DOHH2 (cell line): ENCODE measurements at regions not wholly inside any gene's neighbourhood (a gene's known extent, or its start where the extent isn't known, plus 50 kb on each side); places are given as distances from the start of the nearest gene placed in this dataset.

Experiments
- H3F3A ChIP-seq: fragments of 200-600 bp; sonication (generic), shearing (Covaris generic); 2 replicates; pipeline ENCODE4 v1.6.0; 2016; ENCODE audit warnings: antibody characterized with exemption, mild to moderate bottlenecking; ENCODE audit not compliant: control insufficient read depth, insufficient read depth
- H3K27ac ChIP-seq: fragments of 200-600 bp; sonication (generic); 2 replicates; pipeline ENCODE4 v1.5.1; 2014; ENCODE audit warnings: low read depth, mild to moderate bottlenecking, low read length, moderate library complexity
- H3K27me3 ChIP-seq: fragments of 200-600 bp; sonication (generic); 2 replicates; pipeline ENCODE4 v1.6.1; 2014; ENCODE audit warnings: mild to moderate bottlenecking, low read length, mixed read lengths; ENCODE audit not compliant: control insufficient read depth
- H3K36me3 ChIP-seq: fragments of 200-600 bp; sonication (generic); 2 replicates; pipeline ENCODE4 v1.6.1; 2014; ENCODE audit warnings: mild to moderate bottlenecking, low read length, moderate library complexity, mixed read lengths; ENCODE audit not compliant: control insufficient read depth
- H3K4me1 ChIP-seq: fragments of 200-600 bp; sonication (generic); 2 replicates; pipeline ENCODE4 v1.6.1; 2014; ENCODE audit warnings: mild to moderate bottlenecking, low read length, mixed read lengths; ENCODE audit not compliant: control insufficient read depth
- H3K4me2 ChIP-seq: fragments of 200-600 bp; sonication (generic); 2 replicates; pipeline ENCODE4 v1.6.0; 2014; ENCODE audit warnings: mild to moderate bottlenecking, low read length, moderate library complexity
- H3K4me3 ChIP-seq: fragments of 200-600 bp; sonication (generic); 2 replicates; pipeline ENCODE4 v1.5.1; 2014; ENCODE audit warnings: mild to moderate bottlenecking, low read length, mixed read lengths
- H3K79me2 ChIP-seq: fragments of 200-600 bp; sonication (generic); 2 replicates; pipeline ENCODE4 v1.6.1; 2014; ENCODE audit warnings: mild to moderate bottlenecking, low read length, mixed read lengths; ENCODE audit not compliant: control insufficient read depth
- H3K9me2 ChIP-seq: fragments of 200-600 bp; sonication (generic); replicated peaks from 2 replicates; pipeline ENCODE4 v1.6.1; 2014; ENCODE audit warnings: mild to moderate bottlenecking, low read length, mixed read lengths; ENCODE audit not compliant: control insufficient read depth
- H3K9me3 ChIP-seq: fragments of 200-600 bp; sonication (generic); 2 replicates; pipeline ENCODE4 v1.6.1; 2014; ENCODE audit warnings: antibody characterized with exemption, low read length, mixed read lengths; ENCODE audit not compliant: control insufficient read depth, insufficient read depth
- H4K20me1 ChIP-seq: fragments of 200-600 bp; sonication (generic); 2 replicates; pipeline ENCODE4 v1.6.0; 2014; ENCODE audit warnings: low read depth, mild to moderate bottlenecking, antibody characterized with exemption, low read length, moderate library complexity; ENCODE audit not compliant: control insufficient read depth, insufficient read depth
- CTCF ChIP-seq: fragments of 200-600 bp; sonication (generic); IDR thresholded peaks from one replicate; pipeline ENCODE4 v1.5.1; 2014; ENCODE audit warnings: antibody characterized with exemption, mild to moderate bottlenecking, low read depth, low read length; ENCODE audit not compliant: poor library complexity, severe bottlenecking
- EZH2phosphoT487 ChIP-seq: fragments of 200-600 bp; sonication (generic); IDR thresholded peaks from 2 replicates; pipeline ENCODE4 v1.6.1; 2017; ENCODE audit warnings: borderline replicate concordance, mild to moderate bottlenecking, antibody characterized with exemption, low read length, moderate library complexity, mixed read lengths

- H3K4me3 ChIP-seq, result no peak overlapping the region
- no peak overlapping the region for H3K4me2 ChIP-seq
- no peaks in the 10 kb centered on the region for H3K36me3 ChIP-seq
- peaks cover 2% of the 10 kb centered on the region; the same call in 1 of the 2 replicates for H3K27me3 ChIP-seq
- no peaks in the 10 kb centered on the region for H3K9me2 ChIP-seq
- TF ChIP-seq CTCF (no peak), EZH2phosphoT487 (no peak)
- H3K79me2 ChIP-seq, result no peaks in the 10 kb centered on the region
- H3K9me3 ChIP-seq, result no peaks in the 10 kb centered on the region
- no peaks in the 10 kb centered on the region for H4K20me1 ChIP-seq
- H3K27ac ChIP-seq, result no peak overlapping the region
- no peaks in the 10 kb centered on the region for H3K4me1 ChIP-seq
- no peaks in the 10 kb centered on the region for H3F3A ChIP-seq
Measured at GRCh38 chr3:151557068-151557840, 96.4 kb upstream of the IGSF10 start.

- no peaks in the 10 kb centered on the region for H4K20me1 ChIP-seq
- no peaks in the 10 kb centered on the region for H3K9me3 ChIP-seq
- H3K79me2 ChIP-seq, result no peaks in the 10 kb centered on the region
- TF ChIP-seq EZH2phosphoT487, result no peak
- TF ChIP-seq CTCF, result no peak
- no peaks in the 10 kb centered on the region for H3K36me3 ChIP-seq
- H3K4me3 ChIP-seq, result no peak overlapping the region
- H3K4me1 ChIP-seq, result no peaks in the 10 kb centered on the region
- H3F3A ChIP-seq, result no peaks in the 10 kb centered on the region
- H3K4me2 ChIP-seq, result no peak overlapping the region
- no peak overlapping the region for H3K27ac ChIP-seq
- no peaks in the 10 kb centered on the region for H3K9me2 ChIP-seq
- H3K27me3 ChIP-seq, result peaks cover 2% of the 10 kb centered on the region; the same call in 1 of the 2 replicates
Measured at GRCh38 chr3:151556596-151556995, 95.7 kb upstream of the IGSF10 start.

- no peak overlapping the region for H3K4me2 ChIP-seq
- no peaks in the 10 kb centered on the region for H3K36me3 ChIP-seq
- H3K9me3 ChIP-seq, result no peaks in the 10 kb centered on the region
- H3K27me3 ChIP-seq, result peaks cover 2% of the 10 kb centered on the region; the same call in 1 of the 2 replicates
- no peaks in the 10 kb centered on the region for H4K20me1 ChIP-seq
- no peaks in the 10 kb centered on the region for H3K4me1 ChIP-seq
- no peak overlapping the region for H3K27ac ChIP-seq
- no peak overlapping the region for H3K4me3 ChIP-seq
- TF ChIP-seq CTCF (no peak), EZH2phosphoT487 (no peak)
- H3F3A ChIP-seq, result no peaks in the 10 kb centered on the region
- no peaks in the 10 kb centered on the region for H3K9me2 ChIP-seq
- H3K79me2 ChIP-seq, result no peaks in the 10 kb centered on the region
Measured at GRCh38 chr3:151555523-151555922, 94.7 kb upstream of the IGSF10 start.
